DMS79 (cell line): ENCODE measurements at regions not wholly inside any gene's neighbourhood (a gene's known extent, or its start where the extent isn't known, plus 50 kb on each side); places are given as distances from the start of the nearest gene placed in this dataset.

Source experiments
- DNase-seq: peaks from one replicate; lab custom pipeline; 2025; lab: John Stamatoyannopoulos, UW

- no peak for DNase-seq
Observed at GRCh38 chr3:113138839-113139743, 72.3 kb upstream of the BOC start.

DNA sequence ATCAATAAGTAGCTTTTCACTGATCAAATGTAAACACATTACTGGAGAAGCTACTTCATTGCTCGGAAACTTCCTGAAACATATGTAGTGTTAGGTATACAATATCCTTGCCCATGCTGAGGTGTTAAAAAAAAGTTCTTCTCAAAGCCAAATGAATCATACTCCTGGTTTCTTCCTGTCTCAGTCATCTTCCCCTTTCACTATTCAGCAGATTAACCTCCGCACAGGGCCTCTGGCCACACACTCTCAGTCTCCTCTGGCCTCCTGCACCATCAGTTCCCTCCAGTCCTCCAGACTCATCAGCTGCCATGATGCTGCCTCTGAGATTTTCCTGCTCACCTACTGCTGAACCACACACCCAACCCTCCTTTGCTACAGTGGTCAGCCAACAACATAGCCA lies 70.5 kb upstream of the BOC start:
- no peak for DNase-seq

- no peak for DNase-seq
Observed at GRCh38 chr3:113141543-113141942, 69.8 kb upstream of the BOC start.

DNA sequence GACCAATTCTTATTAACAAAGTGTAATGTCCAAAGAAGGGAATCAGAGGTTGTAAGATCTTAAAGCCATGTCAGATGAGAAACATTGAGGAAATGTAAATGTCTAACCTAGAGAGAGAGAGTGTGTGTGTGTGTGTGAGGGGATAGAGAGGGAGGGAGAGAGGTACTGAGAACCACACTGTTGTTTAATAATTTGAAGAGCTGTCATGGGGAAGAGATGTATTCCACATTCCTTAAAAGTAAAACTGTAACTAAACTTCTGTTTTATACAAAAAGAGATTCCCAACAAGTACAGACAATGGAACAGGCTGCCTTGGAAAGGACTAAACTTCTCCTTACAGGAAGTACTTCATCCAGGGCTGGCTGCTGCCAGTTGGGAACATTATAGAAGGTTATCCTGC lies 68.9 kb upstream of the BOC start:
- no peak for DNase-seq

DNA sequence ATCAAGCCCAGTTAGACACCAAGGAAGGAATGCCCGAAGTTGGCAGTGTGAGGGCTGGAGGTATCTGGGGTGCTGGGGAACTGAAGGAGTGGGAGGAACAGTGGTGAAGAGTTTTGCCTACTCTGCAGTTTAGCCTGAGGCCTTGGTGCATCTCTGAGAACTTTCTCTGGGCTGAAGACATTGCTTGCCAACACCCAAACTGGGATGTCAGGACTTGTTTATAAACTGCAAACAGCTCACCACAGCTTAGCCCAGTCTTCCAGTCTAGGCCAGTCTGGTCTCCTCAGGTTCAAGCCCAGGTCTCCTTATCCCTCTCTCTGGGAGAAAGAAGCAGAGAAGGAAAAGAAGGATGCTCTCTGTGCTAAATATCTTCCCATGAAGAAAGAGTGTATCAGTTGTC lies 68.0 kb upstream of the BOC start:
- no peak for DNase-seq

- no peak for DNase-seq
Observed at GRCh38 chr3:113147681-113148261, 63.6 kb upstream of the BOC start.

DNA sequence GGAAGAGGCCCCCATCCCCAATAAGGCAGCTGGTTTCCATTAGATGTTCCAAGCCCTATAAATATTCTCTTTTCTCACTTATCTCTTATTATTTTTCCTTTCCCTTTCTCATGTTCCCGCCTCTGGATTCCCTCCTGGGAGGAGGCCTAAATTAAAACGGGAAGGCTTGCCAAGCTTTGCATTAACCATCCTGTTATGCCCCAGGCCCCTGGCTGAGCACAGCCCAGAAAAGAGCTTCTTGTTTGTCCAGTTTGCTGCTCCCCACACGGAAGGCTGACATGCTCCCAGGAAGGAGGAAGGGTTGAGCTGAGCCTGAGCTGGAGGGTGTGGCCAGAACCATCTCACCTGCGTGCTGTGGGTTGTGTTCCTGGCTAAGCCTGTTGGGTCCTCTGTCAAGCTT lies 63.1 kb upstream of the BOC start:
- DNase-seq = no peak

- no peak for DNase-seq
Observed at GRCh38 chr3:113150250-113150649, 61.1 kb upstream of the BOC start.

GRCh38 chr3:113151461-113152031 lies 59.8 kb upstream of the BOC start:
- peak; percentile 66 for DNase-seq

DNA sequence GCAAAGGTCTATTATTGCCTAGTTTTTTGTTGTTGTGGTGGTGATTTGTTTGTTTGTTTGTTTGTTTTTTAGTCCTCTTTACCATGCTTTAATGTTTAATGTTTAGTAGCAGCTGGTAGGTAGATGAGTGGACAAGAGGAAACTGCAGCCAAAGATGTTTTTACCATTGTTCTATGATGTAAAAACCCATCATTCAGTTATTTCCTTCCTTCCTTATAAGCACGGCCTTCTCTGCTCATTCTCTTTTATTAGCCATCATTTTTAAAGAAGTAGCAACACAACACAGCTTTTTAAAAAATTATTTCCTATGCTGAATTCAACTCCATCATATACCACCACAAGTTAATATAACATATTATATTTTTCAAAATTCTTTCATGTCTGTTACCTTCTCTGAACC lies 58.5 kb upstream of the BOC start:
- DNase-seq = no peak

DNA sequence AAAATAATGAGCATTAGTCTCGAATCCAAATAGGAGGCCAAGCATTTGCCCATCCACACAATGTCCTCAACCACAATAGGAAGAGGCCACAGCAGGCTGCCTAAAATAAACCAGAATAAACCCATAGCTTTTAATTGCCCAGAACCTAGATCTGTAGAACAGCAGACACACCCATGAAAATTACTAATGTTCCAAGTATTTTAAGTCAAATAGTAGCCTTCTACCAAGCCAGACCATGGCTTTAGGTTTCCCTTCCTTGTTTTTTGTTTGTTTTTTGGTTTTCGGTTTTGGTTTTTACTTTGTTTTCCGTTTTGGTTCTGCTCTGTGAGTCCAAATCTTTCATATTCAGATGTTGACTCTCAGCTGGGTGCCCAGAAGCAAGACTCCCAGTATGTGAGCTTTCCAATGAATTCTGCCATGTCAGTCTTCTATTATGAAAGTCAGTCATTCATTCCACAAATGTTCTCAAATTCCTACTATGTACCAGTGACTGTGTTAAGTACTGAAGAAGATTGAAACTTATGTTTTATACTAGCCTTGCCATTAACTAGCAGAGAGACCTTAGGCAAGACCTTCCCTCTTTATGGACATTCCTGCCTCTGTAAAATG lies 57.8 kb upstream of the BOC start:
- no peak for DNase-seq

GRCh38 chr3:113156816-113157333 lies 54.5 kb upstream of the BOC start:
- no peak for DNase-seq

DNA sequence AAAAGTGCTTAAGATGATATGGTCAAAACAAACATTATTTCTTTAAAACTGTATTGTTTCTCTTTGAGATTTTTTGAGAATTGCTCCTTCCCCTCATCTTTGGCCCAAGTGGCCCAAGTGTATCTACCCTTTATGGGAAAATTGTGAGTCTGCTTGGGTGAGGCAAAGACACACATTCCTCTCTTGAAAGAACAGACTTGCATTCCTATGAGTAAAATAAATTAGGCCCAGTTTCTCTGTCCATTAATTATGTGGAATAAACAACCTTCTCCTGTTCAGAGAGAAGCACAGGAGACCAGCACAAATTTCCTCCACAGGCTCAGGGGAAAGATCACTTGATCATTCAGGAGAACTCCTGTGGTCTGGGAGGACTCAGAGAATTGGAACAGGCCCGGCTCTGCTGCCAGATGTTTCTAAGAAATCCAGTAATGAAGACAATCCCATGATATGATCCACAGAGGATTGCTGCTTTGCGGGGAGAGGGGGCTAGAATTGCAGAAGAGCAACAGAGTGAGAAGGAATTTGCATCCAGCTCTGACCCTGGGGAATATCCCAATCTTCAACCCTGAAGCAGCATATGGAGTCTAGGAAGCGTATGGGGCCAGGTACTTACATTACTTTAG lies 53.8 kb upstream of the BOC start:
- no peak for DNase-seq

DNA sequence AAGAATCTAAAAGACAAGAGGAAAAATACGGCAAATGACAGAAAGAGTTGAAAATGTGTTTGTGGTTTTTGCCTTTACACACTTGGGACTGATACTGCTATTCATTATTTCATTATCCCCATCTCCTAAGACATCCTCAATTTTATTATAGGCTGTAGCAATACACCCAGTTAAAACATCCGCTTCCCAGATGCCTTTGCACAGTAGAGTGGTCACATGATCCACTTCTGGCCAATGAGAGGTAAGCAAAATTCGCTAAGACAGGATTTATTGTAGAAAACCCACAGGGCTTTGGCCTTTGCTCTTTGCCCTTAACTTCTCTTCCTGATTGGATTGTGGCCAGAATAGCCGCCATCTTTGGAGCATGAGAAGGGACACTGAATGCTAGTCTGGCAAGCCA lies 53.2 kb upstream of the BOC start:
- no peak for DNase-seq
